H1 (cell line): ENCODE measurements at regions not wholly inside any gene's neighbourhood (a gene's known extent, or its start where the extent isn't known, plus 50 kb on each side); places are given as distances from the start of the nearest gene placed in this dataset.

ENCODE experiments used
- CHD1 ChIP-seq: IDR thresholded peaks from 2 replicates; pipeline ENCODE4 v1.6.1; 2012; ENCODE audit warnings: low read depth, low read length, improper control_type of control experiment
- CHD7 ChIP-seq: fragments of 300-600 bp; sonication (generic); IDR thresholded peaks from 2 replicates; pipeline ENCODE4 v1.7.1; 2012; ENCODE audit warnings: low read length, moderate library complexity, mild to moderate bottlenecking, inconsistent platforms; ENCODE audit not compliant: insufficient replicate concordance

- no peak for TF ChIP-seq CHD7
- TF ChIP-seq CHD1 = no peak
- TF ChIP-seq, all 59 proteins: peak for 0
Measured at GRCh38 chr1:29584776-29585175, 348.5 kb downstream of the PTPRU start (continued).
